IPS DF 4.7 (cell line): ENCODE measurements at regions not wholly inside any gene's neighbourhood (a gene's known extent, or its start where the extent isn't known, plus 50 kb on each side); places are given as distances from the start of the nearest gene placed in this dataset.
"Not testable (repeated sequence)": the region's sequence is repeated elsewhere in the genome, so short reads cannot be mapped to it uniquely, and the experiment has no call there.

ENCODE experiments used
- DNase-seq: peaks from one replicate; pipeline ENCODE4 v3.0.0-alpha.2; 2013; ENCODE audit warnings: low spot score; ENCODE audit errors: extremely low read depth

GRCh38 chr3:89533275-89533674, 425.9 kb downstream of the EPHA3 start:
- no peak for DNase-seq

DNA sequence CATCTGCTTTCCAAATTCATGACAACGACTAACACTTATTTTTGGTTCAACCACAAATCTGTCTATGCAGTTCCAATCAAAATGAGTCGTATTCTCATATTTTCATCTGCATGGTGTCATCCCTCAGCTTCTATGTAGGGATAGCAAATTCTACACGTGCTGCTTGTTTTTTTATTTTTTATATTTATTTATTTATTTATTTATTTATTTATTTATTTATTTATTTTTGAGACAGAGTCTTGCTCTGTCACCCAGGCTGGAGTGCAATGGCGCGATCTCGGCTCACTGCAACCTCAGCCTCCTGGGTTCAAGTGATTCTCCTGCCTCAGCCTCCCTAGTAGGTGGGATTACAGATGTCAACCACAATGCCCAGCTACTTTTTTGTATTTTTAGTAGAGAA, 447.2 kb downstream of the EPHA3 start:
- DNase-seq: not testable (repeated sequence)

GRCh38 chr3:89558711-89559110, 451.3 kb downstream of the EPHA3 start:
- no peak for DNase-seq

- no peak for DNase-seq
Observed at GRCh38 chr3:89560568-89560967, 453.1 kb downstream of the EPHA3 start.

DNA sequence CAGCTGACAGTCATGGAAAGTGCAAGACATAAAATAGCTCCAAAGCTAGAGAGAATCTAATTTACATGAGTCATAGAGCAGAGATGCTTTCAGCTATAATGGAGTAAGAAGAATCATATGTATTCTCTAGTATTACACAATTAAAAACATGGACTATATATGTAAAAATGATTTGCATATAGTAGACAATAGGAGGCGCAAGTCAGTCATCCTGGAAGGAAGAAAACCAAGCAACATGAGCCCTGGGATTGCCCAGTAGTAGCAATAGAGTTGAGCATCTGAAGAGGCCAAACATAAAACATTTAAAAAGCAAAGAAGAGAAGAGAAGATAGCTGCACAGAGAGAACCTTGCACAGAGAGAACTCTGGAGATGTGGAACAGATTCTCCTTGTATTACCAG, 455.0 kb downstream of the EPHA3 start:
- DNase-seq: no peak

GRCh38 chr3:89565098-89565497, 457.7 kb downstream of the EPHA3 start:
- DNase-seq: no peak

DNA sequence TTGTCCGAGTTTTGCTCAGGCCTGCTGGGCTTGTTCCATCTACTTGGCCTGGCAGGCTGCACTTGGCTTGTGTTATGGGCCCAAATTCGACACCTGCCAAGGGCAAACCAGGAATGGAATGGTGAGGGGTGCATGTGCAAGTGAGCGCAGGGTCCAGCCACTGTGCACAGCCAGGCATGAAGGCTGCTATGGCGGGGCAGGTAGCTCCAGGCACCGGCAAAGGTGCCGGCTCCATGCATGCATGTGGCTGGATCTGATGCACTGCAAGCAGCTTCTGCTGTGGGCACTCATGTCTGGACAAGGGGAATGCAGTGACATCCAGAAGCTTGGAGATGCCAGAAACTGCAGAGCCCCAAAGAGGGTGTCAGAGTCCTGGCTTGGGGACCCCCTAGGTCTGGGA, 463.0 kb downstream of the EPHA3 start:
- no peak for DNase-seq

DNA sequence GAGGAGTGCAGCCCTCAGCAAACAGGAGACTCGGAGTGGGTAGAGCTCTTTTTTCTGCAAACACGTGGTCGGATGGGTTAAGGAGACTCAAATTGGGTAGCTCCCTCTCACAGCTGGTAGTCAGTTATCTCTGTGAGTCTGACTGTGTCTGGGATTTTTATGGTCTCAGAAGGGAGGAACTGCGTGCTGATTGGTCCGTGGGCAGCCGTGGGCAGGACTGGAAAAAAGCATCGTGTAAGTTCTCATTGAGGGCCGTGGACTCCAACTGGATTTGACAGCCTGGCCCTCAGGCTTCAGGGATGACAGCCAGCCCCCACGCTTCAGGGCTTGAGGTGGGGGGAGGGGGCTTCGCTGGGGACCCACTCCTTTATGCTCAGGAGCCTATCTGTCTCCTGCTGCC, 463.9 kb downstream of the EPHA3 start:
- no peak for DNase-seq

DNA sequence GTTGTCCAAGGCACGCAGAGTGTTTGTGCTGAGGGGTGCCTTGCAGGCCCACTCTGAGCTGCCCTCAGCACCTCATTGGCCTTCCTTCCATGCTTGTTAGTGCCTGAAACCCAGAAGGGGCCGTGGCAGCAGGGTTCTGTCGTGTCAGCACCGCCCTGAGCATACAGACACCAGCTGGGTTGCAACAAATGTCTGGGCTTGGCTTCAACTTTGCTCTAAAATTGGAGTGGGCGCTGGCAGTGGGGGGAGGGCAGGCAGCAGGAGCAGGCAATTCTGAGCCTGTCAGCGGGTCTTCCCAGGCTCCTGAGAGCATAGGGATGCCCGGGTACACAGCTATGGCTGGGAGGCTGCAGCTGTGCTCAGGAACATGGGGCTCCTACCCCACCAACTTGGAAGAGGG, 464.3 kb downstream of the EPHA3 start:
- no peak for DNase-seq

GRCh38 chr3:89572261-89572660, 464.8 kb downstream of the EPHA3 start:
- DNase-seq: no peak

DNA sequence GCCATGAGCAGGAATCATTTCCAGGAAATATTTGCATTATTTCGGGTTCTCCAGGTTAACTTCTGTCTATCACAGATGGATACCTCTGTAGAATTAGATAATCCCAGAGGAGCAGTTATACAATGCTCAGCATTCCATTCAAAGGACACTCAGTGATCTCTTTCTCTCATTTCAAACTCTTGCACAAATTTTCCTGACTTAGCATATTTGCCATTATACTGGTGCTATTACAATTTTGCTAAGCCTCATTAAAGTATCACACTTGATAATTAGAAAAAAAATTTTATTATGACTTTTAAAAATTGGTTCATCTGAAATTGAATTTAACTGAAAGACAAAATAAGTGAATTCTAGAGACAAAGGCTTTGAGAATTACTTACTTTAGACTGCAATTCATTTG, 469.0 kb downstream of the EPHA3 start:
- DNase-seq: no peak

DNA sequence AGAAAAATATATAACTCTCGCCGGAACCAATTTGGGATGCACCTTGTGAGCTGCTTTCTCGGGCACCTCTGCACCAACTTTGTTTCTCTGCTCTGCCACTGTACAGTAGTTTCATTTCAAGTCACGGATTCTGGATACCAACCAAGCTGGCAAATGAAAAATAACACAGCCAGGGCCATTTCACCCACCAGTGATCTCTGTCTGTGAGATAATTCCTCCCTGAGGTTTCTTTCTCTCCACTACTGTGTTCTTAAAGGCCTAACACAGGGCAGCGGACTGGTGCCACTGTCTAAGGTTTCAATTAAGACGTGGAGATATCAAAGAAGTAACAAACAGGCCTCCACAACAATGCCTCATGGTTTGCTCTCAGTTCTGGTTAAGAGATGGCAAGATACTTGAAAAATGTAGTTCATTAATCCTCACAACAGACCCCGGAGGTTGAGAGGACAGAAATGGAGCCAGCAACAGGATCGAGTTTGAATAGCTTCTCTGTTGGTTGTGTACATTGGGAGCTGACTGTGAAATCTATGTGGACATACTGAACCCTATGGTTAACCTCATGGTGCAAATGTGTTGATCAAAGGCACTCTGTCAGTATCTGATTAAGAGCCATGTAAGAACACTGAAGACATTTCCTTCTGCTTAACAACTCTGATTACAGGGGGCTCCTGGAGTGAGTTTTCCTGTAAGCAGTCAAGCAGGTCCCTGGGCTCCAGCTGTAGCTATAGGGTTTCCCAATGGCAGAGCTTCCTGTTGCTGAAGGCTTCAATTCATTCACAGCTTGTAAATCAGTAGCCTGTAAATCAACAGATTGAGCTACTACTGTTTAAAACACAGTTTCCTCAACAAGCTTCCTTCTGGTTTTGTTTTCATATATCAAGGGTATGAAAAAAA, 470.5 kb downstream of the EPHA3 start:
- DNase-seq: no peak

GRCh38 chr3:89580859-89581258, 473.4 kb downstream of the EPHA3 start:
- DNase-seq: no peak

GRCh38 chr3:89584398-89584797, 477.0 kb downstream of the EPHA3 start:
- no peak for DNase-seq

DNA sequence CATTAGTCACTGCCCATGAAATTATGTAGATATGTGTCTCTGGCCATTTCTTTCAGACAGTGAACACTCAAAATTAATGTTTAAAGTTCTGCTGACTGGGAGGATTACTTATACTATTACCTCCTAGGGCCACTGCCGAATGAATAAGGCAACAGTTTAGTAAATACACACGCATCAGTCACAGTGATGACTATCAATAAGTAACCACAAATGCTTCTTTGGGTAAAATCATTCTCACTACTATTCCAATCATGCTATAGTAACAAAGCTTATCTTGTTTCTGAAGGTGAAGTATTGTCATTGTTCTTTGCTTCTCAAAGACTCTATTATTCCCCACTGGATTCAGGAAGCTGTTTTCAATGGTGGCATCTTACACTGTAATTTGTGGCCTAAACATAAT, 478.8 kb downstream of the EPHA3 start:
- DNase-seq: no peak

GRCh38 chr3:89586676-89587075, 479.3 kb downstream of the EPHA3 start:
- no peak for DNase-seq

- DNase-seq: no peak
Observed at GRCh38 chr3:89606151-89606550, 498.7 kb downstream of the EPHA3 start.

- no peak for DNase-seq
Observed at GRCh38 chr3:89612027-89612426, 504.6 kb downstream of the EPHA3 start.

- DNase-seq: no peak
Observed at GRCh38 chr3:89613241-89613640, 505.8 kb downstream of the EPHA3 start.

- DNase-seq: no peak
Observed at GRCh38 chr3:89617706-89618105, 510.3 kb downstream of the EPHA3 start.

- DNase-seq: no peak
Observed at GRCh38 chr3:89619263-89619662, 511.8 kb downstream of the EPHA3 start.

DNA sequence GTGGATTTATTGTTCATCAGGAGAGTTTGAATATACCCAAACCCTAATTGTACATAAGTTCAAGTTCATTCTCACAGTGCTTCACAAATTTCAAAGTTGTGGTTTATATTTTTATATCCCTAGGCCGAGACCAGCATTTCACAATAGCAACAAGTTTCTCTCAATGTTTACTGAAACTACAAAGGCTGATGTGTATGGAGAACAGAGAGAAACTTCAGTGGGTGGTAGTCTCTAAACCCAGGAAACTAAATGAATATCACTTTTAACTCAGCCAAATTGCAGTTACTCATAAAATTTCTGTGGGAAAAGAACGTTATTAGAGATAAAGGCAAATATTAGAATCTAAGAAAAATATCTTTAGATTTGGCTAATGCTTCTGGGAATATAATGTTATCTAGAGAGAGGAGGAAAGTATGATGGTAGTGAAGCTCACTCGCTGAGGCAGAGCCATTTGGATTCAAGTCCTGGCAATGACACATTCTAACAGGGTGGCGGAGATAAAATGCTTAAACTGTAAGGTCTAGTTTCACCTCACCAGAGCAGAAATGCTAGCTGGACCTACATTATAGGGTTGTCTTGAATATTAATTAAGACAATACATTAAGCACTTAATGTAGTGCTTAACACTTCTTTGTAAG, 514.8 kb downstream of the EPHA3 start:
- DNase-seq: no peak

GRCh38 chr3:89624494-89624893, 517.1 kb downstream of the EPHA3 start:
- no peak for DNase-seq
